H1 (cell line): ENCODE measurements at regions not wholly inside any gene's neighbourhood (a gene's known extent, or its start where the extent isn't known, plus 50 kb on each side); places are given as distances from the start of the nearest gene placed in this dataset.

Experiments
- CTCF ChIA-PET: fragments of 300-600 bp; sonication (Branson Sonifier 250); formaldehyde crosslinking; loops from one replicate; lab custom pipeline; 2021; ENCODE audit not compliant: partially characterized antibody; lab: Charles Lee
- POLR2A ChIA-PET: fragments of 300-600 bp; sonication (Branson Sonifier 250); formaldehyde crosslinking; loops from one replicate; lab custom pipeline; 2021; ENCODE audit warnings: inconsistent platforms; ENCODE audit not compliant: partially characterized antibody; lab: Charles Lee
- DNase-seq, 2 experiments: peaks; one replicate each; pipeline versions ENCODE4 v3.0.0 to v3.0.0-alpha.2; 2010 to 2022; ENCODE audit warnings: low spot score in 2 of 2, low read depth in 1 of 2, mixed read lengths in 1 of 2
- FAIRE-seq: peaks from 2 replicates; lab custom pipeline; 2011; peaks lifted over from hg19 to GRCh38; lab: Jason Lieb, UNC
- H2AFZ ChIP-seq: 2 replicates; pipeline ENCODE4 v1.8.1; 2012; ENCODE audit warnings: low read length, inconsistent platforms
- H2AK5ac ChIP-seq: 2 replicates; pipeline ENCODE4 v1.6.1; 2013; ENCODE audit warnings: low read depth, low read length
- H2BK120ac ChIP-seq: replicated peaks from 2 replicates; pipeline ENCODE3; 2013; ENCODE audit warnings: low read depth, low read length, inconsistent platforms
- H2BK12ac ChIP-seq: 2 replicates; pipeline ENCODE4 v1.6.1; 2013; ENCODE audit warnings: low read depth, low read length
- H2BK15ac ChIP-seq: 2 replicates; pipeline ENCODE4 v1.6.1; 2013; ENCODE audit warnings: low read length
- H2BK20ac ChIP-seq: 2 replicates; pipeline ENCODE4 v1.6.1; 2013; ENCODE audit warnings: low read length
- H2BK5ac ChIP-seq: 2 replicates; pipeline ENCODE4 v1.6.1; 2013; ENCODE audit warnings: low read depth, low read length
- H3K14ac ChIP-seq: 2 replicates; pipeline ENCODE4 v1.6.1; 2013; ENCODE audit warnings: inconsistent platforms; ENCODE audit not compliant: insufficient read length
- H3K18ac ChIP-seq: 2 replicates; pipeline ENCODE4 v1.6.1; 2013; ENCODE audit warnings: low read length; ENCODE audit errors: extremely low read depth
- H3K23ac ChIP-seq: 2 replicates; pipeline ENCODE4 v1.6.1; 2013; ENCODE audit warnings: inconsistent platforms; ENCODE audit not compliant: insufficient read length
- H3K23me2 ChIP-seq: 2 replicates; pipeline ENCODE4 v1.6.1; 2013; ENCODE audit warnings: low read depth, low read length
- H3K27ac ChIP-seq: 2 replicates; pipeline ENCODE4 v1.6.1; 2011; ENCODE audit warnings: low read depth, low read length, inconsistent platforms
- H3K27me3 ChIP-seq, 4 experiments: replicated peaks in 1 of 4; 1 replicate in 1 of 4; 2 replicates in 3 of 4; pipeline versions ENCODE4 v1.6.1 to v1.8.1; 2011 to 2013; ENCODE audit warnings: low read length in 3 of 4, mild to moderate bottlenecking in 3 of 4, inconsistent platforms in 2 of 4, mixed read lengths in 2 of 4, moderate library complexity in 1 of 4; ENCODE audit not compliant: control insufficient read depth in 3 of 4, insufficient read depth in 3 of 4; ENCODE audit errors: extremely low read depth in 1 of 4
- H3K36me3 ChIP-seq, 4 experiments: 2 replicates each; pipeline versions ENCODE4 v1.6.1 to v1.8.1; 2011 to 2013; ENCODE audit warnings: mild to moderate bottlenecking in 4 of 4, low read length in 3 of 4, moderate library complexity in 2 of 4, control low read depth in 1 of 4, inconsistent platforms in 1 of 4; ENCODE audit not compliant: insufficient read depth in 4 of 4, control insufficient read depth in 2 of 4
- H3K4ac ChIP-seq: replicated peaks from 2 replicates; pipeline ENCODE3; 2013; ENCODE audit warnings: low read length, low read depth, mixed read lengths, inconsistent platforms; ENCODE audit not compliant: insufficient read length
- H3K4me1 ChIP-seq, 4 experiments: replicated peaks in 1 of 4; 1 replicate in 1 of 4; 2 replicates in 3 of 4; pipeline versions ENCODE4 v1.6.1 to v1.8.1; 2011 to 2013; ENCODE audit warnings: low read length in 3 of 4, inconsistent platforms in 2 of 4, mixed read lengths in 1 of 4; ENCODE audit not compliant: insufficient read depth in 4 of 4, control insufficient read depth in 3 of 4
- H3K4me2 ChIP-seq, 2 experiments: 2 replicates each; pipeline versions ENCODE4 v1.6.1 to v1.8.1; 2011 to 2013; ENCODE audit warnings: low read depth in 2 of 2, low read length in 2 of 2, control low read depth in 1 of 2, inconsistent platforms in 1 of 2, mild to moderate bottlenecking in 1 of 2; ENCODE audit not compliant: insufficient read depth in 1 of 2
- H3K4me3 ChIP-seq, 4 experiments: fragments of 200-600, 300-600 bp in 1 of 4; sonication (generic), shearing (Covaris generic), sonication (Bioruptor Twin) in 1 of 4; 2 replicates each; pipeline versions ENCODE4 v1.5.1 to v1.8.1; 2011 to 2016; ENCODE audit warnings: low read length in 4 of 4, low read depth in 3 of 4, control low read depth in 2 of 4, inconsistent platforms in 2 of 4, mild to moderate bottlenecking in 2 of 4, mixed read lengths in 1 of 4, moderate library complexity in 1 of 4; ENCODE audit not compliant: insufficient read depth in 2 of 4; ENCODE audit errors: extremely low read depth in 1 of 4
- H3K56ac ChIP-seq: replicated peaks from 2 replicates; pipeline ENCODE3; 2013; ENCODE audit warnings: low read depth, mild to moderate bottlenecking, mixed read lengths, low read length, inconsistent platforms; ENCODE audit not compliant: insufficient read length
- H3K79me1 ChIP-seq: 2 replicates; pipeline ENCODE4 v1.6.1; 2013; ENCODE audit warnings: low read depth, low read length, control low read depth
- H3K79me2 ChIP-seq, 2 experiments: 2 replicates each; pipeline versions ENCODE4 v1.6.1 to v1.8.1; 2012 to 2013; ENCODE audit warnings: low read length in 2 of 2, mild to moderate bottlenecking in 2 of 2, inconsistent platforms in 1 of 2; ENCODE audit not compliant: insufficient read depth in 2 of 2, control insufficient read depth in 1 of 2
- H3K9ac ChIP-seq, 4 experiments: replicated peaks in 1 of 4; 1 replicate in 1 of 4; 2 replicates in 3 of 4; pipeline versions ENCODE4 v1.6.1 to v1.8.1; 2011 to 2013; ENCODE audit warnings: low read depth in 3 of 4, low read length in 3 of 4, control low read depth in 2 of 4, mild to moderate bottlenecking in 2 of 4, moderate library complexity in 2 of 4, inconsistent platforms in 1 of 4; ENCODE audit errors: extremely low read depth in 1 of 4
- H3K9me3 ChIP-seq, 2 experiments: 2 replicates each; pipeline versions ENCODE4 v1.6.1 to v1.8.1; 2012 to 2013; ENCODE audit warnings: mild to moderate bottlenecking in 2 of 2, moderate library complexity in 2 of 2, control low read depth in 1 of 2, inconsistent platforms in 1 of 2, low read depth in 1 of 2, low read length in 1 of 2, mixed read lengths in 1 of 2; ENCODE audit not compliant: insufficient read depth in 2 of 2
- H4K20me1 ChIP-seq, 2 experiments: replicated peaks in 1 of 2; 2 replicates each; pipeline versions ENCODE3 to v1.8.1; 2011 to 2013; ENCODE audit warnings: inconsistent platforms in 2 of 2, low read length in 2 of 2, mild to moderate bottlenecking in 1 of 2; ENCODE audit not compliant: insufficient read depth in 2 of 2, control insufficient read depth in 1 of 2
- H4K5ac ChIP-seq: 2 replicates; pipeline ENCODE4 v1.6.1; 2013; ENCODE audit warnings: low read length, low read depth, mixed read lengths, inconsistent platforms; ENCODE audit not compliant: insufficient read length
- H4K8ac ChIP-seq: 2 replicates; pipeline ENCODE4 v1.8.0; 2013; ENCODE audit warnings: mild to moderate bottlenecking, moderate library complexity, low read length, inconsistent platforms; ENCODE audit not compliant: insufficient read depth; ENCODE audit errors: extremely low read depth
- H4K91ac ChIP-seq: replicated peaks from 2 replicates; pipeline ENCODE3; 2013; ENCODE audit warnings: low read length, mixed read lengths, inconsistent platforms; ENCODE audit not compliant: insufficient read length
- ASH2L ChIP-seq: fragments of 200-600, 300-600 bp; sonication (generic); IDR thresholded peaks from one replicate; pipeline ENCODE4 v1.7.1; 2017; ENCODE audit warnings: low read length
- BACH1 ChIP-seq: IDR thresholded peaks from 2 replicates; pipeline ENCODE4 v1.6.1; 2012; ENCODE audit warnings: low read length, improper control_type of control experiment
- CBX8 ChIP-seq: fragments of 300-800, 300-1000 bp; sonication (generic); IDR thresholded peaks from 2 replicates; pipeline ENCODE4 v1.7.1; 2016; ENCODE audit warnings: low read depth, low read length, borderline replicate concordance
- EP300 ChIP-seq, 2 experiments: IDR thresholded peaks; 1 replicate in 1 of 2; 2 replicates in 1 of 2; pipeline ENCODE4 v1.6.1; 2011 to 2012; ENCODE audit warnings: low read depth in 2 of 2, low read length in 2 of 2, mild to moderate bottlenecking in 2 of 2, borderline replicate concordance in 1 of 2, inconsistent platforms in 1 of 2, moderate library complexity in 1 of 2
- FOSL1 ChIP-seq: IDR thresholded peaks from 2 replicates; pipeline ENCODE4 v1.6.1; 2011; ENCODE audit warnings: mild to moderate bottlenecking, low read depth, low read length, moderate library complexity; ENCODE audit not compliant: insufficient read depth
- GTF2F1 ChIP-seq: IDR thresholded peaks from 2 replicates; pipeline ENCODE4 v1.6.1; 2012; ENCODE audit warnings: low read depth, low read length, improper control_type of control experiment, borderline replicate concordance
- HDAC6 ChIP-seq: IDR thresholded peaks from one replicate; pipeline ENCODE4 v1.7.1; 2012; ENCODE audit warnings: low read depth, mild to moderate bottlenecking, inconsistent platforms, low read length, moderate library complexity
- JUN ChIP-seq: IDR thresholded peaks from 2 replicates; pipeline ENCODE4 v1.6.1; 2011; ENCODE audit warnings: low read depth, mild to moderate bottlenecking, improper control_type of control experiment, low read length
- POU5F1 ChIP-seq: IDR thresholded peaks from 2 replicates; pipeline ENCODE4 v1.6.1; 2011; ENCODE audit warnings: low read depth, mild to moderate bottlenecking, low read length, moderate library complexity
- RFX5 ChIP-seq: IDR thresholded peaks from 2 replicates; pipeline ENCODE4 v1.6.1; 2011; ENCODE audit warnings: low read depth, low read length, improper control_type of control experiment, borderline replicate concordance
- SP2 ChIP-seq: IDR thresholded peaks from 2 replicates; pipeline ENCODE4 v1.6.1; 2012; ENCODE audit warnings: mild to moderate bottlenecking, low read length, inconsistent platforms
- SUZ12 ChIP-seq: fragments of 200-600 bp; sonication (generic); IDR thresholded peaks from 2 replicates; pipeline ENCODE4 v1.6.1; 2012; ENCODE audit warnings: mild to moderate bottlenecking, inconsistent platforms, low read length, moderate library complexity, mixed read lengths
- TCF12 ChIP-seq: IDR thresholded peaks from 2 replicates; pipeline ENCODE4 v1.6.1; 2011; ENCODE audit warnings: low read depth, mild to moderate bottlenecking, low read length
- WGBS, 2 experiments: shearing (Covaris generic) in 1 of 2; methylation state at CpG; one replicate each; pipeline versions ENCODE4 v1.1.6 to v1.1.7; 2013 to 2015; ENCODE audit warnings: low lambda C conversion rate in 2 of 2, mixed read lengths in 2 of 2, inconsistent platforms in 1 of 2, low coverage in 1 of 2, missing lambda C conversion rate in 1 of 2; ENCODE audit not compliant: insufficient replicate concordance in 2 of 2, insufficient coverage in 1 of 2, insufficient read length in 1 of 2; ENCODE audit errors: extremely low coverage in 1 of 2, missing lambda C conversion rate in 1 of 2; 5-methylcytosine and 5-hydroxymethylcytosine counted together

DNA sequence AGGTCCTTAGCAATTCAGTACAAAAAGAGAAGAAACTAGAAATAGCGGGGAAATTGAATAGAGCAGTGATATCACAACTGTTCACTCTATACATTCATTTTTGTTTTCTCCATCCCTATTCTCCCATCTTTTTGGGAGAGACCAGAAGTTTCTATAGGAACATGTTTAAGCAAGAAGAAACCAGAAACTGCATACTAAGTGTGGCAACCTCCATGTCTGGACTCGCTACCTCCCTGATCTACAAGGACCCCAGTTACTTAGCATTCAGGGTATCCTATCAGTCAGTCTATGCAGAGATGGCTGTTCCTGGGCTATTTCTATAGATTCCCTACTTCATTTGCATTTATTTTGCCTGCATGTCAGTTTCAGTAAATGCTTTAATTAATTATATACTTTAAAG lies 178.6 kb downstream of the PHLDA1 start:
- TF ChIP-seq HDAC6: no peak
- TF ChIP-seq SP2: no peak
- no peak for TF ChIP-seq RFX5
- TF ChIP-seq FOSL1: no peak
- no peak for TF ChIP-seq BACH1
- no peak for TF ChIP-seq SUZ12
- no peak for TF ChIP-seq POU5F1
- no peak for TF ChIP-seq GTF2F1
- TF ChIP-seq EP300 (IDR thresholded peaks at IDR 0.05; ENCODE audit: borderline replicate concordance in 1 of 2, low read depth in 2 of 2, low read length in 2 of 2): no peak
- no peak for TF ChIP-seq JUN
- TF ChIP-seq TCF12: no peak
- no peak for TF ChIP-seq CBX8
- no peak for TF ChIP-seq ASH2L
- Histone ChIP-seq H3K23ac (no peak overlapping the region), H3K9ac (no peak overlapping the region), H2BK5ac (no peak overlapping the region), H2AK5ac (no peak overlapping the region), H2BK15ac (no peak overlapping the region), H3K79me1 (no peaks in the 10 kb centered on the region), H3K9me3 (no peaks in the 10 kb centered on the region), H3K27ac (no peak overlapping the region), H3K4me3 (no peak overlapping the region), H3K79me2 (no peaks in the 10 kb centered on the region), H3K18ac (no peak overlapping the region), H2BK12ac (no peak overlapping the region), H3K4ac (no peak overlapping the region), H4K5ac (no peak overlapping the region), H2BK20ac (no peak overlapping the region), H2BK120ac (no peak overlapping the region), H3K23me2 (no peaks in the 10 kb centered on the region), H2AFZ (no peak overlapping the region), H3K4me2 (no peak overlapping the region), H4K20me1 (no peaks in the 10 kb centered on the region), H3K4me1 (peaks cover 0 to 3% (median 0%) of the 10 kb centered on the region in 4 experiments; a peak in 1 of 7 replicates), H3K56ac (no peak overlapping the region), H4K91ac (no peak overlapping the region), H3K36me3 (no peaks in the 10 kb centered on the region), H3K27me3 (no peaks in the 10 kb centered on the region), H4K8ac (no peak overlapping the region), H3K14ac (no peak overlapping the region)
- 40% methylated on average over 2 of the region's 2 CpGs; no CpG with 5 or more reads in 1 of the 2 experiments for WGBS, 2 experiments
- FAIRE-seq (no peak), DNase-seq (no peak)
- ChIA-PET CTCF (interaction anchor here (0.9 kb wide), 1 partner anchor 47 kb away, joined by 3 read pairs; no protein-coding TSS in a partner anchor), POLR2A (no interaction called here)
